ENCODE measurements at regions not wholly inside any gene's neighbourhood (a gene's known extent, or its start where the extent isn't known, plus 50 kb on each side); places are given as distances from the start of the nearest gene placed in this dataset.

- Histone ChIP-seq H2AFZ (ENCODE audit: control insufficient read depth, low read depth, low read length) (no peak overlapping the region), H3K27me3 (replicated peaks in 1 of 2; ENCODE audit: control insufficient read depth in 2 of 2, insufficient read depth in 2 of 2, low read length in 1 of 2) (no peaks in the 10 kb centered on the region), H3K27ac (ENCODE audit: control insufficient read depth, insufficient read depth) (no peak overlapping the region), H4K20me1 (ENCODE audit: control insufficient read depth, insufficient read depth) (no peaks in the 10 kb centered on the region), H3K4me2 (ENCODE audit: control insufficient read depth, insufficient read depth) (no peak overlapping the region), H3K36me3 (ENCODE audit: control insufficient read depth in 2 of 2, insufficient read depth in 2 of 2, low read length in 1 of 2) (peaks cover 0 to 7% of the 10 kb centered on the region in 2 experiments; a peak in 1 of 4 replicates), H3K9me3 (replicated peaks; ENCODE audit: control insufficient read depth, insufficient read depth, low read length) (no peaks in the 10 kb centered on the region), H3K4me3 (no peak overlapping the region), H3K9ac (ENCODE audit: control insufficient read depth, insufficient read depth, low read length) (no peak overlapping the region), H3K79me2 (ENCODE audit: control insufficient read depth, insufficient read depth, low read length) (no peaks in the 10 kb centered on the region), H3K4me1 (ENCODE audit: control insufficient read depth, insufficient read depth, low read length) (peaks cover 7% of the 10 kb centered on the region)
- CTCF ChIA-PET = interaction anchor here (1.2 to 1.7 kb wide), 4 partner anchors 9 to 180 kb away, joined by 3 to 6 read pairs (median 4); no protein-coding TSS in a partner anchor
- intact Hi-C loops (cut with micrococcal nuclease; ENCODE audit: unreplicated experiment) = no loop called here
- no TSS peak for BruUV-seq (replicated peaks)
- WGBS (ENCODE audit: insufficient coverage, insufficient replicate concordance, low lambda C conversion rate, missing lambda C conversion rate) = 97% methylated on average over 5 of the region's 5 CpGs
- in situ Hi-C loops (cut with MboI) = no loop called here
- SMC1A ChIA-PET (ENCODE audit: uncharacterized antibody, unreplicated experiment) = interaction anchor here (0.7 to 1.8 kb wide), 13 partner anchors 19 to 181 kb away, joined by 3 to 6 read pairs (median 3); no protein-coding TSS in a partner anchor
- DNase-seq (ENCODE audit: low read depth, low spot score) (no peak), ATAC-seq (no peak), FAIRE-seq (no peak)
- RAD21 ChIA-PET (ENCODE audit: unreplicated experiment) = interaction anchor here (1.1 to 2.7 kb wide), 6 partner anchors 18 to 180 kb away, joined by 3 to 9 read pairs (median 4); no protein-coding TSS in a partner anchor
- TF ChIP-seq CHD1 (IDR thresholded peaks at IDR 0.05; ENCODE audit: low read depth, low read length) (no peak), E2F8 (IDR thresholded peaks at IDR 0.05; ENCODE audit: low read depth, partially characterized antibody) (no peak), EZH2 (IDR thresholded peaks at IDR 0.05; ENCODE audit: borderline replicate concordance, control insufficient read depth, low read depth, low read length) (no peak), ZBTB40 (IDR thresholded peaks at IDR 0.05; ENCODE audit: borderline replicate concordance) (no peak), SP1 (IDR thresholded peaks at IDR 0.05; ENCODE audit: low read depth, low read length) (no peak), TARDBP (IDR thresholded peaks at IDR 0.05; ENCODE audit: borderline replicate concordance) (no peak), SUPT20H (IDR thresholded peaks at IDR 0.05; ENCODE audit: borderline replicate concordance, control insufficient read depth, low read depth, low read length) (no peak), BMI1 (IDR thresholded peaks at IDR 0.05; ENCODE audit: borderline replicate concordance) (no peak), ATF2 (IDR thresholded peaks at IDR 0.05; ENCODE audit: low read length) (no peak), CBX5 (IDR thresholded peaks at IDR 0.05; ENCODE audit: low read depth) (no peak), HCFC1 (IDR thresholded peaks at IDR 0.05; ENCODE audit: low read length) (no peak)
- POLR2A ChIA-PET = interaction anchor here (0.6 kb wide), 1 partner anchor 10 kb away, joined by 4 read pairs; no protein-coding TSS in a partner anchor
Measured at GRCh38 chr6:11315743-11316437, 83.4 kb upstream of the NEDD9 start.

Measured in GM12878 (cell line).